Mesodermal cell (in vitro differentiated cells): ENCODE measurements at regions not wholly inside any gene's neighbourhood (a gene's known extent, or its start where the extent isn't known, plus 50 kb on each side); places are given as distances from the start of the nearest gene placed in this dataset.

ENCODE experiments used
- H3K27ac ChIP-seq: 2 replicates; pipeline ENCODE4 v1.7.0; 2013; ENCODE audit warnings: mild to moderate bottlenecking, low read depth, low read length, moderate library complexity; ENCODE audit not compliant: severe bottlenecking
- H3K36me3 ChIP-seq: 2 replicates; pipeline ENCODE4 v1.7.1; 2013; ENCODE audit warnings: mild to moderate bottlenecking, low read length, moderate library complexity; ENCODE audit not compliant: control insufficient read depth, insufficient read depth
- H3K4me1 ChIP-seq: one replicate; pipeline ENCODE4 v1.7.1; 2013; ENCODE audit warnings: mild to moderate bottlenecking, low read length; ENCODE audit not compliant: insufficient read depth, control insufficient read depth, poor library complexity, severe bottlenecking
- H3K4me3 ChIP-seq: 2 replicates; pipeline ENCODE4 v1.7.0; 2013; ENCODE audit warnings: low read length, control low read depth, mild to moderate bottlenecking; ENCODE audit not compliant: insufficient read depth, poor library complexity, severe bottlenecking; ENCODE audit errors: extremely low read depth
- H3K9me3 ChIP-seq: 2 replicates; pipeline ENCODE4 v1.7.1; 2013; ENCODE audit warnings: mild to moderate bottlenecking, low read length, moderate library complexity; ENCODE audit not compliant: control insufficient read depth
- WGBS, 2 experiments: methylation state at CpG; one replicate each; pipeline ENCODE4 v1.1.5; 2013; ENCODE audit warnings: missing lambda C conversion rate in 2 of 2; ENCODE audit not compliant: insufficient coverage in 2 of 2; 5-methylcytosine and 5-hydroxymethylcytosine counted together

DNA sequence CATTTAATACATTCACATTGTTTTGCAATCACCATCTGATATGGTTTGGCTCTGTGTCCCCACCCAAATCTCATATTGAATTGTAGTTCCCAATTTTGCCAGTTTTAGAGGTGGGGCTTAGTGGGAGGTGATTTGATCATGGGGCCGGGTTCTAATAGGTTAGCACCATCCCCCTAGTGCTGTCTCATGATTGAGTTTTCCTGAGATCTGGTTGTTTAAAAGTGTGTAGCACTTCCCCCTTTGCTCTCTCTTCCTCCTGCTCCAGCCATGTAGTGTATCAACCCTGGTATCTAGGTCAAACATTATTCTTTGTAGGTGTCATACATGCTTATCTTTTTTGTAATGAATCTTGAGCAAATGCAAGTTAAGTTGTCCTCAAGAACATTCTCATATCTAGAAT, 83.3 kb upstream of the KIT start:
- no CpG with 5 or more reads among the region's 1 CpG for WGBS, 2 experiments
- H3K4me3 ChIP-seq: no peak overlapping the region
- no peaks in the 10 kb centered on the region for H3K4me1 ChIP-seq
- H3K9me3 ChIP-seq: no peaks in the 10 kb centered on the region
- no peaks in the 10 kb centered on the region for H3K36me3 ChIP-seq
- H3K27ac ChIP-seq: no peak overlapping the region

DNA sequence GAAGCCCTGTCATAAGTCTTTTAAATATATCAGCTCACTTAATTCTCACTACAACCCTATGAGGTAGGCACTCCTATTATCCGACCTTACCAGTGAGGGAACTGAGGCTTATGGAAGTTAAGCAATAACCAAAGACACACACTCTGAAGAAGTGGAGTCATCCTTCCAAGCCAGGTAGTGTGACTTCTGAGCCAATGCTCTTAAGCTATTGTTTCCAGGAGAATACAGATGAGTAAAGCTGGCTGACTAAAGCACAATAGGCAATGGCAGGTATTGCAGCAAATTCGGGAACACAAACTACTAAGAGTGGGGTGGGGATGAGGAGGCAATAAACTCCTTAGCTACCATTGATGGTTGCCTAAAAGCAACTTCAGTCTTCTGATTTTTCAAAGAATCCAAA, 81.8 kb upstream of the KIT start:
- H3K4me3 ChIP-seq: no peak overlapping the region
- WGBS, 2 experiments: 67% methylated on average over 1 of the region's 2 CpGs; no CpG with 5 or more reads in 1 of the 2 experiments

DNA sequence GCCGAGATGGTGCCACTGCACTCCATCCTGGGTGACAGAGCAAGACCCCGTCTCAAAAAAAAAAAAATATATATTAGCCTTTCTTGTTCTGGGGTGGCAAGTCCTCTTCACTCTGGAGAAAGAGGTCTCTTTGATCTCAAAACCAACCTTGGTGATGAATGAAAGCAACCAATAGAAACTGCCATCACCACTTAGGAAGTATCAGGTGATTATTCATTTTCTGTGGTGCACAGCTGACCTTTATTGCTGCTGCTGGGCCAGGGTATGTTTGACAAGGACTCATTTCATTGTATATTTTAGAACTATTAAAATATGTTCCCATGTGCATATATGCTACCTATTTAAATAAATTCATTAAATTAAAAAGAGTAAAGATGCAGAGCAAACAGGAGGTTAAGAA, 76.0 kb upstream of the KIT start:
- Histone ChIP-seq H3K4me1 (peaks cover 11% of the 10 kb centered on the region), H3K36me3 (no peaks in the 10 kb centered on the region), H3K9me3 (no peaks in the 10 kb centered on the region), H3K4me3 (no peak overlapping the region), H3K27ac (no peak overlapping the region)
- WGBS, 2 experiments: 80% methylated on average over 1 of the region's 2 CpGs; no CpG with 5 or more reads in 1 of the 2 experiments

More for the DNA sequence above, 81.8 kb upstream of the KIT start:
- no peaks in the 10 kb centered on the region for H3K9me3 ChIP-seq
- H3K27ac ChIP-seq: no peak overlapping the region
- H3K36me3 ChIP-seq: no peaks in the 10 kb centered on the region
- H3K4me1 ChIP-seq: no peaks in the 10 kb centered on the region

DNA sequence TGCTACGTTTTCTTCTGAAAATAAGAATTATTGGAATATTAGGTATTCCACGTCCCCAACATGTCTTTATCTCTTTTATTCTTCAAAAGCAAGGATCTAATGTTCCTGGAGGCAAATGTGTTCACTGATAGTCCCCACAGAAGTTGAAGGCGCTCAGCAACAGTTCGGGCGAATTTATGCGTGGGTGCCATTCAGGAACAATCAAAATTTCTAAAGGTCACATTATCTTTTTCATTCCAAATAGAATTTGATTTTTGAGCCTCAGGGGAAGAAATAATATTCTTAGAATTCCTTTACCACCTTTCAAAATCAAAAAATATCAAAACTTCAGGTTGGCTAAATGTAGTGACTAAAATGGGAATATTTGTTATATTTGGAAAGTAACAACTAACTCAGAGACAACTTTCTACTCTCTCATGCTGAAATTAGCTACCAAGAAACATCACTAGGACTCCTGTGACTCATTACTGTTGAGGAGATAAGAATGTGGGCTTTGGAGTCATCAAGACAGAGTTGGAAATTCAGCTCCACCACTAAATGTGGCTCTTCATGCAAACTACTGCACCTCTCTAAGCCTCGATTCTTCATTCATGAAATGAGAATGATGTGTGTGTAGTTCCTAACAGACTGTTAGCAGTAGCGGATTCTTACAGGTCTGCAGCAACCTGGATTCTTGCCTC, 72.3 kb upstream of the KIT start:
- 100% methylated on average over 1 to 3 of the region's 8 CpGs for WGBS, 2 experiments
- Histone ChIP-seq H3K27ac (no peak overlapping the region), H3K4me3 (no peak overlapping the region), H3K36me3 (no peaks in the 10 kb centered on the region), H3K4me1 (peaks cover 11% of the 10 kb centered on the region), H3K9me3 (no peaks in the 10 kb centered on the region)

DNA sequence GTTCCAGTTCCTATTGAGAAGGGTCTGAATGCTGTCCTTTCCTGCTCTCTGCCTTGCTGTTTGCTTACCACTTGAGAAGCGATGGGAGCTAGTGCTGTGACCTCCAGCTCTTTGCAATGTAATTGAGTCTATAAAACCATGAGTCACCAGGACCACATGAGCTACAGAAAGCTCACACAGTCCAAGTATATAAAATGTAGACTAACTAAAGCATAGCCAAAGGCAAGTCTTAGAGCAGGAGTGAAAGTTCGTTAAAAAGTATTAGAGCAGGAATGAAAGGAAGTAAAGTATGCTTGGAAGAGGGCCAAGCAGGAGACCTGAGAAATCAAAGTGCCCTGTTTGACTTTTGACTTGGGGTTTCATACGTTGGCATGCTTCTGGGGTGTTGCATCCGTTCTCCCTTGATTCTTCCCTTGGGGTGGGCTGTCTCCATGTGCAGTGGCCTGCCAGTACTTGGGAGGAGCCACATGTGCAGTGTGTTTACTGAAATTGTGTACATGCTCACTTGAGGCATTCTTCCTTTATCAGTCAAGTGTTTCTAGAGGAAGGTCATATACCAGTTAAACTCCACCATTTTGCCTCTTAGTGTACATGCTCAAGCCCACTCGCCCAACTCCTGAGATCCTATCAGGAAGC, 71.3 kb upstream of the KIT start:
- Histone ChIP-seq H3K27ac (no peak overlapping the region), H3K9me3 (no peaks in the 10 kb centered on the region), H3K36me3 (no peaks in the 10 kb centered on the region), H3K4me1 (peaks cover 11% of the 10 kb centered on the region), H3K4me3 (no peak overlapping the region)
- WGBS, 2 experiments: 97 to 98% methylated on average over 4 to 5 of the region's 5 CpGs

DNA sequence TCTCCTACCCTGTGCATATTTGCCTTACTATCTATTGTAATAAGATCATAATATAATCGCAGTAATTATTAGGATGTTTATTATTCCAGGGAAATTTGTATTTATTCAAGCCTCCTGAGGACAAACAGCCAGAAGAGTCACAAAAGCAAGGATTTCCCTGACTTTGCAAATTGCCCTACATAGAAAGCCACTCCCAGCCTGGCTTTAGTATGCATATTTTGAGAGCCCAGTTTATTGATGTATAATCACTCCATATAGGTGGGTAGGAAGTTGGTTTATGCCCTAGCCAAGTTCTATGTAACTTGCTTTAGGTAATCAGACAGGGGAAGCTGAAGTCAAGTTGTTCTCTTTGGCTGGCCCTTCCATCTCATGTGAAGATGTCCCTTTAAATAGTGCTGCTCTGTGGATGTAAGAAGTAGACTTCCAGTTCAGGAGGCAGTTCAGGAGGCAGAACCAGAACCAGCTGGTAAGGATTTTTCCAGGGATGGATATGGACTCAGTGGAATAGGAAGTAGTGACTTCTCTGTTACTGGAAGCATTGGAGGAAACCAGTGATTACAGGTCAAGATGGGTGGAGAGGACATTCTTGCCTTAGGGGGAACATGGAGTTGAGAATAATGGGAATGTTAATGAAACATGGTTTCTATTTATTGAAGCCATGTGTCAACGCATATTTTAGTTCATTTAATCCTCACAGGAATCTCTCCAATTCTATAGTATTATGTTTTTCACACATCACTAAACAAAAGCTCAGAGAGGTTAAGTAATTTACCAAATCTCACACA, 70.5 kb upstream of the KIT start:
- Histone ChIP-seq H3K4me3 (no peak overlapping the region), H3K36me3 (no peaks in the 10 kb centered on the region), H3K27ac (no peak overlapping the region), H3K4me1 (peaks cover 11% of the 10 kb centered on the region), H3K9me3 (no peaks in the 10 kb centered on the region)
- WGBS, 2 experiments: no CpG with 5 or more reads among the region's 2 CpGs

DNA sequence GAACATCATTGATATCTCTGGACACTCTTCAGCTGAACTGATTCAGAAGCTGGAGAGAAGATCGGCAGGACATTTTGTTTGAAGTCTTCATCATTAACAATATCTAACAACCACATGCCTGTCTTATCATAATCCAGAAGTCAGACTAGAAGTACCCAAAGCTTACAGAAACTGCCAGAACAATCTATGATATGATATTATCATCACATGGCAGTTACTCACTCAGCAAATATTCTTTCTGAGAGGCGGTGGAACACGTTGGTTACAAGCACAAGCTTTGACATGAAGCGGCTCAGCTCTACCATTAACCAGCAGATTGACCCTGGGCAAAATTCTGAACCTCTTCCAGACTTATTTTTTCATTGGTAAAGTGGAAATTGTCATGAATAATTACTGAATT, 69.4 kb upstream of the KIT start:
- no peaks in the 10 kb centered on the region for H3K9me3 ChIP-seq
- peaks cover 11% of the 10 kb centered on the region for H3K4me1 ChIP-seq
- H3K4me3 ChIP-seq: no peak overlapping the region
- WGBS, 2 experiments: 100% methylated on average over 3 of the region's 4 CpGs; no CpG with 5 or more reads in 1 of the 2 experiments
- no peak overlapping the region for H3K27ac ChIP-seq
- H3K36me3 ChIP-seq: no peaks in the 10 kb centered on the region

DNA sequence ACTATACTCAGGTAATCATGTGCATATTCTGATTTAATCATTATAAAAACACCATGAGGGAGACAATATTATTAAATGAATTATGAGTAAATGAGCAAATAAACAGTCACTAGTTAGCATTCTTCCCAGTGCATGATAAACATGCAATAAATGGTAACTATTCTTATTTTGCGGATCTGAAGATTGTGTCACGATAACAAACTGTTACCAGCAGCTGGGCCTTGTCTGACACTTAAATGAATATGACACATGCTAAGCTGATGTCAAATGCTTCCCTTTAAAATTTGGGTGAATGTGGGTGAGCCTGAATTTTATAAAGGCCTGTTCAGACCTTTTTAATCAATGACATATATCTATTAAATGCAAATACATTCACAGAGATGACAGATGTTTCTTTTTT, 68.2 kb upstream of the KIT start:
- H3K36me3 ChIP-seq: no peaks in the 10 kb centered on the region
- no peaks in the 10 kb centered on the region for H3K9me3 ChIP-seq
- WGBS, 2 experiments: 100% methylated on average over 2 of the region's 2 CpGs; no CpG with 5 or more reads in 1 of the 2 experiments
- no peak overlapping the region for H3K27ac ChIP-seq
- peaks cover 11% of the 10 kb centered on the region for H3K4me1 ChIP-seq
- H3K4me3 ChIP-seq: no peak overlapping the region

DNA sequence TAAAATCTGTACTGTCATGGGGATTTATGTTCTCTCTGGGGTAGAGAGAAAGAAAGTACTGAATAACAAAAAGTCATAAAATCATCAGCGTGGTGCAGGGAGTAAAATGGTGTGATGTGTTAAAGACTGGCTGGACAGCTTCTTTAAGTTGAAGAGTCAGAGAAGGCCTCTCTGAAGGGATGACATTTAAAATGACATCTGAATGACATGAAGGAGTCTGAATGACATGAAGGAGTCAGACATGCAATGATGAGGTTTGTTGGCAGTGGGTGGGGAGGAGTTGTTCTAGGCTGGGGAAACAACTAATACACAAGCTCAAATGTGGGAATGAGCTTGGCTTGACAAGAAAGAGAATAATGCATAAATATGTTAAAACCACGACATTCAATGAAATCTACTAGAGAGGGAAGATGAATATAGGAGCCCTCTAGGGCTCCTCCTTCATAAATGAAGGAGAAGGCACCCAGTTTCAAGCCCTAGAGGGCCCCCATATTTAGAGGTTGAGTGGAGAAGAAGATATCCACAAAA, 63.9 kb upstream of the KIT start:
- H3K9me3 ChIP-seq: no peaks in the 10 kb centered on the region
- WGBS, 2 experiments: 89 to 100% methylated on average over 1 of the region's 2 CpGs
- H3K36me3 ChIP-seq: no peaks in the 10 kb centered on the region
- H3K4me3 ChIP-seq: no peak overlapping the region
- no peak overlapping the region for H3K27ac ChIP-seq
- no peaks in the 10 kb centered on the region for H3K4me1 ChIP-seq

DNA sequence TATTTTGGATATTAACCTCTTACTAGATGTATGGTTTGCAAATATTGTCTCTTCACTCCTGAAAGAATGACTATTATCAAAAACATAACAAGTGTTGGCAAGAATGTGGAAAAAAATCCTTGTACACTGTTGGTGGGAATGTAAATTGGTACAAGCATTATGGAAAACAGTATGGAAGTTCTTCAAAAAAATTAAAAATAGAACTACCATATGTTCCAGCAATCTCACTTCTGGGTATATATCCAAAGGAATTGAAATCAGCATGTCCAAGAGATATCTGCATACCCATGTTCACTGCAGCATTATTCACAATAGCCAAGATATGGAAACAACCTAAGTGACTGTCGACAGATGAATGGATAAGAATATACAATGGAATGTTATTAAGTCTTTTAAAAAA, 61.6 kb upstream of the KIT start:
- Histone ChIP-seq H3K4me3 (no peak overlapping the region), H3K36me3 (no peaks in the 10 kb centered on the region), H3K9me3 (no peaks in the 10 kb centered on the region), H3K27ac (no peak overlapping the region), H3K4me1 (no peaks in the 10 kb centered on the region)
- no CpG with 5 or more reads among the region's 1 CpG for WGBS, 2 experiments
